Prostate gland (tissue), 1 donor: ENCODE measurements at regions not wholly inside any gene's neighbourhood (a gene's known extent, or its start where the extent isn't known, plus 50 kb on each side); places are given as distances from the start of the nearest gene placed in this dataset.

ENCODE experiments used
- POLR2A ChIP-seq: fragments of 450-650 bp; IDR thresholded peaks from one replicate; pipeline ENCODE4 v1.6.1; 2016; ENCODE audit warnings: antibody characterized with exemption, mild to moderate bottlenecking
- POLR2AphosphoS5 ChIP-seq: sonication (generic); formaldehyde crosslinking; IDR thresholded peaks from one replicate; pipeline ENCODE4 v1.6.1; 2017; ENCODE audit warnings: antibody characterized with exemption

GRCh38 chr14:55964821-55965220 is 153.4 kb upstream of the PELI2 start:
- TF ChIP-seq POLR2A: no peak
- no peak for TF ChIP-seq POLR2AphosphoS5
